ENCODE measurements at regions not wholly inside any gene's neighbourhood (a gene's known extent, or its start where the extent isn't known, plus 50 kb on each side); places are given as distances from the start of the nearest gene placed in this dataset.

DNA sequence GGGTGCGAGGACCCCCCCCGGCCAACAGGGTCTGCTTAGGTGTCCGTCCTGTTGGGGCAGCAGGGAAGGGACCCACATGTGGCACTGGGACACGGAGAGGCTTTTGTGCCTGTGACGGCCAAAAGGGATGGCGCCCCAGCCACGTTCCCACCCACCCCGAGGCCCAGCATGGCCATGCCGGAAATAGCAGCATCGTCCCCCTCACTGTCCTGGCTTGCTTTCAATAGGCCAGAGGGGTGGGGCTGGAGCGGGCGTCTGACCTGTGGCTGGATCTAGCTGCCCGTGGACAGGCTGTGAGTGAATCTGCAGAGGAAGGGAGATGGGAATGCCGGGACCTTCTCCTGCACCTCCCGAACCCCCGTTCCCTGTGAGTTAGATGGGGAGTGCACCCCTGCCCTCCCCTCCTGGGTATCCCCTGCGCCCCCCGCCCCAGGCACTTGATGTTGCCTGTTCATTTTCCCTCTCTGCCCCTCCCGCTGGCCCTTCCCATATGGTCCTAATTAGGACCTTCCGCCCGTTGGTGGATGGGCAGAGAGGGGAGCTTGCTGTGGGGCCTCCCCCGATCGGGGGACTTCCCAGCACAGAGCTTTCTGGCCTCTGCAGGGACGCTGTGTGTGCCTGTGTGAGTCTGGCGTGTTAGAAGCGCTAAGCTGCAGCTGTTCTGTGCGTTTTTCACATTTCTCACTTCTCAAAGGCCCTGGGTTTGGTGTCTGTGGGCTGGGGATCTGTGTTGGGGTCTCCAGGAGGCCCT, 292.8 kb downstream of the SEC14L1 start:
- H3K36me3 Mint-ChIP-seq (ENCODE audit: low read depth, unreplicated experiment): peaks cover 4% of the 10 kb centered on the region
- peaks cover 74% of the 10 kb centered on the region for H3K4me1 Mint-ChIP-seq (ENCODE audit: unreplicated experiment)
- DNase-seq (ENCODE audit: low spot score): no peak
- no peak overlapping the region for H3K27ac Mint-ChIP-seq (ENCODE audit: unreplicated experiment)
- no peak overlapping the region for H3K4me3 Mint-ChIP-seq (ENCODE audit: unreplicated experiment)
- TF ChIP-seq, protein P1, sequence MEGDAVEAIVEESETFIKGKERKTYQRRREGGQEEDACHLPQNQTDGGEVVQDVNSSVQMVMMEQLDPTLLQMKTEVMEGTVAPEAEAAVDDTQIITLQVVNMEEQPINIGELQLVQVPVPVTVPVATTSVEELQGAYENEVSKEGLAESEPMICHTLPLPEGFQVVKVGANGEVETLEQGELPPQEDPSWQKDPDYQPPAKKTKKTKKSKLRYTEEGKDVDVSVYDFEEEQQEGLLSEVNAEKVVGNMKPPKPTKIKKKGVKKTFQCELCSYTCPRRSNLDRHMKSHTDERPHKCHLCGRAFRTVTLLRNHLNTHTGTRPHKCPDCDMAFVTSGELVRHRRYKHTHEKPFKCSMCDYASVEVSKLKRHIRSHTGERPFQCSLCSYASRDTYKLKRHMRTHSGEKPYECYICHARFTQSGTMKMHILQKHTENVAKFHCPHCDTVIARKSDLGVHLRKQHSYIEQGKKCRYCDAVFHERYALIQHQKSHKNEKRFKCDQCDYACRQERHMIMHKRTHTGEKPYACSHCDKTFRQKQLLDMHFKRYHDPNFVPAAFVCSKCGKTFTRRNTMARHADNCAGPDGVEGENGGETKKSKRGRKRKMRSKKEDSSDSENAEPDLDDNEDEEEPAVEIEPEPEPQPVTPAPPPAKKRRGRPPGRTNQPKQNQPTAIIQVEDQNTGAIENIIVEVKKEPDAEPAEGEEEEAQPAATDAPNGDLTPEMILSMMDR (IDR thresholded peaks at IDR 0.05; ENCODE audit: unreplicated experiment): no peak
- H3K9me3 Mint-ChIP-seq (ENCODE audit: unreplicated experiment): no peaks in the 10 kb centered on the region
- H3K27me3 Mint-ChIP-seq (ENCODE audit: unreplicated experiment): peaks cover 30% of the 10 kb centered on the region

DNA sequence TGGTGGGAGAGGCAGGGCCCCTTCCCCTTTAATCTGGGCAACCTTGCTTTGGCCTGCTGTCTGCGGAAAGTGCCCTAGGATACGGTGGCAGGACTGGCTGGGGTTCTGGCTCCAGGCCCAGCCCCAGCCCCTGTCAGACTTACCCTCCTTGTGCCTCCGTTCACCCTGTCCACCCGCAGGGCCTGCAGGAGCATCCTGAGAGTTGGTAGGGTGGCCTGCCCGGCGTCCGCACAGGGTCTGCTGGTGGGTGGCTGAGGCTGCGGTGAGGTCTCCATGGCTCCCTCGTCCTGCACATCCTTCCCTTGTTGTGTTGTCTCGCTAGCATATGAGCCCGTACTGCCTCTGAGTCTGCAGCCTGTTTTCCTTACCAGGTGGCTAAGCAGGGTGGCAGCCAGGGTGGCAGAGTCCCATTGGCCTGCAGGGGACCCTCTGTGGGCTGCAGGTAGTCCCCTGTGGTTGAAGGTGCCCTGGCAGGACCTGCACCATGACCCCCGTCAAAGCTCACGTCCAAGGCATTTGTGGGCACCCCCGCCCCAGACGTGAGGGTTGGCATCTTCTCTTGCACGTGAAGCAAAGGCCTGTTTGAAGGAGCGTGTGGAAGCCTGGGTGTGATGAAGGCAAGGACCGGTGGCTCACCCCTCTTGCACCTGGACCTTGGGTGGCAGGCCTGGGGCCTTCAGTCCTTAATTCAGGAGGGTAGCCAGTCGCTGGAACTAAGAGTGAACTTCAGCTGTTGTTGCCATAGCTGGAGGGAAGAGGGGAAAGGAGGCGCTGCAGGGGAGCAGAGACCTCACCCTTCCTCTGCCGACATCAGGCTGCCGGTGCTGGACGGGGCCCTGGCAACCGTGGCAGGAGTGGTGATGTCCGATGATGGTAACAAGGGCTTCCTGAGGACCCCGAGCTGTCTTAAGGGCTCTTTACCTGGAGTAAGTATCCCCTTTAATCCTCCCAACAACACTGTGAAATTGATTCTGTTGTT, 293.7 kb downstream of the SEC14L1 start:
- Mint-ChIP-seq H3K4me3 (ENCODE audit: unreplicated experiment) (no peak overlapping the region), H3K36me3 (ENCODE audit: low read depth, unreplicated experiment) (peaks cover 4% of the 10 kb centered on the region), H3K4me1 (ENCODE audit: unreplicated experiment) (peaks cover 71% of the 10 kb centered on the region), H3K27me3 (ENCODE audit: unreplicated experiment) (peaks cover 28% of the 10 kb centered on the region), H3K9me3 (ENCODE audit: unreplicated experiment) (no peaks in the 10 kb centered on the region), H3K27ac (ENCODE audit: unreplicated experiment) (peak overlapping the region; percentile 57)
- DNase-seq (ENCODE audit: low spot score): no peak
- TF ChIP-seq, protein P1 (IDR thresholded peaks at IDR 0.05; ENCODE audit: unreplicated experiment): no peak

DNA sequence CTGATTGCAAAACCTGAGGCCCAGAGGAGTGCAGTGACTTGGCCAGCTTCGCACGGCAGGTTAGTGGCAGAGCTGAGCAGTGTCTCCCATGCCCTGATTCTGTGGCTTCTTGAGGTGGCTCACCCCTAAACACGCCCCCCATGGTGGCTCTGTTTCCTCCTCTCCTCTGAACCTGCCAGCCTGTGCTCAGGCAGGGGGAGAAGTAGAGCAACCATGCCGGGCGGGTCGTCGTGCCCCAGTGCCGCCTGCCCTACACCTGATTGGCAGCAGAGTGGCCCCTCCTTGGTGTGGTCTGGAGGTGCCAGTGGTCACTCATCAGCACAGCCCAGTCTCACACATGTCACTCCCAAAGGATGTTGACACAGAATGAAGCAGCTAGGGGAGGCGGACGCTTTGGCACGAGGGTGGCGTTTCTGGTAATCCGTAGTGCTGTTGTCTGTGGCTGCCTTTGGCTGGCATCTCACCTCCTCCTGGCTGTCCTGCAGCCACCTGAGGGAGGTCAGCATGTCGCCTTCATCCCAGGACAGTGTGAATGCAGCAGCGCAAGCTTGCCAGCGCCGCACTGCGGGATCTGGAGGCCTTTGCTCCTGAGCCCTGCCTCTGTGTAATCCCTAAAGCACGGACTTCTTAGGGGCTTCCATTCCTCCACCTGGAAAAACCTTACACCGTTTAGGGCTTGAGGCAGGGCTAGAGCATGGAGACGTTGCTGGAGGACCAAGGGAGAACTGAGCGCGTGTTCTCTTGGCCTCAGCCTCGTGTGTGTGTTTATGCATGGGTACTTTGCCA, 294.7 kb downstream of the SEC14L1 start:
- Mint-ChIP-seq H3K27me3 (ENCODE audit: unreplicated experiment) (peaks cover 30% of the 10 kb centered on the region), H3K27ac (ENCODE audit: unreplicated experiment) (peak overlapping the region; percentile 75), H3K36me3 (ENCODE audit: low read depth, unreplicated experiment) (peaks cover 4% of the 10 kb centered on the region), H3K9me3 (ENCODE audit: unreplicated experiment) (no peaks in the 10 kb centered on the region), H3K4me3 (ENCODE audit: unreplicated experiment) (peak overlapping the region; percentile 21), H3K4me1 (ENCODE audit: unreplicated experiment) (peaks cover 65% of the 10 kb centered on the region)
- TF ChIP-seq, protein P1 (IDR thresholded peaks at IDR 0.05; ENCODE audit: unreplicated experiment): no peak
- DNase-seq (ENCODE audit: low spot score): no peak

DNA sequence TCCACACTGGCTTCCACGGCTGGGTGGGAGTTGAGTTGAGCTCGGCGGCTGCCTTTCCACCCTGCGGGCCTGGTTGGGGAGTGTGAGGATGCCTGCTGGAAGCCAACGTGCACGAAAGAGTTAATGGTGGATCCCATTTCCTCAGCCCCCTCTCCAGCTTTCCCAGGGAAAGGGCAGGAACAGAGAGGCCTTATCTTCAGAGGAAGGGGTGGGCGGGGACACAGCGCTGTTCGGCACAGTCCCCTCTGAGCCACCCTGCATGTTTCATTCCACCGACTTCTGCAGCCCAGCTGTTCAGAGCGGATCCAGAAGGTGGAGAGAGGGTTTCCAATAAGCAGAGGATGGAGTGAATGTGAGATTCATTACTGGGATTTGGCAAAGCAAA, 295.3 kb downstream of the SEC14L1 start:
- Mint-ChIP-seq H3K4me1 (ENCODE audit: unreplicated experiment) (peaks cover 66% of the 10 kb centered on the region), H3K4me3 (ENCODE audit: unreplicated experiment) (peak overlapping the region; percentile 86), H3K27ac (ENCODE audit: unreplicated experiment) (peak overlapping the region; percentile 75), H3K9me3 (ENCODE audit: unreplicated experiment) (no peaks in the 10 kb centered on the region), H3K27me3 (ENCODE audit: unreplicated experiment) (peaks cover 30% of the 10 kb centered on the region), H3K36me3 (ENCODE audit: low read depth, unreplicated experiment) (peaks cover 4% of the 10 kb centered on the region)
- TF ChIP-seq, protein P1 (IDR thresholded peaks at IDR 0.05; ENCODE audit: unreplicated experiment): no peak
- peak; percentile 71 for DNase-seq (ENCODE audit: low spot score)
